Suprapubic skin (tissue), 4 donors: ENCODE measurements at regions not wholly inside any gene's neighbourhood (a gene's known extent, or its start where the extent isn't known, plus 50 kb on each side); places are given as distances from the start of the nearest gene placed in this dataset.

Experiments used
- EP300 ChIP-seq: sonication (generic); formaldehyde crosslinking; IDR thresholded peaks from one replicate; pipeline ENCODE4 v1.6.1; 2017; ENCODE audit warnings: antibody characterized with exemption
- POLR2A ChIP-seq, 2 donors: fragments of 450-650 bp; IDR thresholded peaks; one replicate each; pipeline ENCODE4 v1.6.1; 2017; ENCODE audit warnings: antibody characterized with exemption in 2 of 2, mild to moderate bottlenecking in 2 of 2, moderate library complexity in 2 of 2
- POLR2AphosphoS5 ChIP-seq, 3 donors: sonication (generic); formaldehyde crosslinking; IDR thresholded peaks; one replicate each; pipeline ENCODE4 v1.6.1; 2017; ENCODE audit warnings: antibody characterized with exemption in 3 of 3
- TF ChIP-seq, protein P1 (sequence below), 2 donors: fragments of 200-600 bp in 1 of 2; fragments of 450-650 bp in 1 of 2; sonication (generic) in 1 of 2; IDR thresholded peaks; one replicate each; pipeline ENCODE4 v1.5.1; 2016 to 2019; ENCODE audit warnings: antibody characterized with exemption in 2 of 2, mild to moderate bottlenecking in 1 of 2, moderate library complexity in 1 of 2

DNA sequence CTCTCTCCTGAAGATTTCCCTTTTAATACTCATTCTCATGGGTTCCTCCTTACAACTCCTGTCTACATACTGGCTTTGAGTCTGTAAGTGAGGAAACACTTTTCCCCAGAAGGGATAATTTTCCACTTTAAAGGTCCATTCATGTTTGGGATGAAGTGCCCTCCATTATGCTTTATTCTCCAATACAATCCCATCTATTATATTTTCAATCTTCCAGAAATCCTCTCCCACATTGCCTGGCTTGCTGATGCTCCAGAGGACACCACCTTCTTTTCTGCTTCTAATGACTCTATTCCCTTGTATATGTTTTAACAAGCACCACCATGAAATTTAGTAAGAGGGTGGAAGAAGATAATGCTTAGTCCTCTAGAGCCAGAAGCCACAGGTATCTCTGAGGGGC, 92.7 kb upstream of the NBEA start:
- TF ChIP-seq, protein P1, sequence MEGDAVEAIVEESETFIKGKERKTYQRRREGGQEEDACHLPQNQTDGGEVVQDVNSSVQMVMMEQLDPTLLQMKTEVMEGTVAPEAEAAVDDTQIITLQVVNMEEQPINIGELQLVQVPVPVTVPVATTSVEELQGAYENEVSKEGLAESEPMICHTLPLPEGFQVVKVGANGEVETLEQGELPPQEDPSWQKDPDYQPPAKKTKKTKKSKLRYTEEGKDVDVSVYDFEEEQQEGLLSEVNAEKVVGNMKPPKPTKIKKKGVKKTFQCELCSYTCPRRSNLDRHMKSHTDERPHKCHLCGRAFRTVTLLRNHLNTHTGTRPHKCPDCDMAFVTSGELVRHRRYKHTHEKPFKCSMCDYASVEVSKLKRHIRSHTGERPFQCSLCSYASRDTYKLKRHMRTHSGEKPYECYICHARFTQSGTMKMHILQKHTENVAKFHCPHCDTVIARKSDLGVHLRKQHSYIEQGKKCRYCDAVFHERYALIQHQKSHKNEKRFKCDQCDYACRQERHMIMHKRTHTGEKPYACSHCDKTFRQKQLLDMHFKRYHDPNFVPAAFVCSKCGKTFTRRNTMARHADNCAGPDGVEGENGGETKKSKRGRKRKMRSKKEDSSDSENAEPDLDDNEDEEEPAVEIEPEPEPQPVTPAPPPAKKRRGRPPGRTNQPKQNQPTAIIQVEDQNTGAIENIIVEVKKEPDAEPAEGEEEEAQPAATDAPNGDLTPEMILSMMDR (IDR thresholded peaks at IDR 0.05): no peak
- no peak for TF ChIP-seq POLR2A (IDR thresholded peaks at IDR 0.05)
- TF ChIP-seq EP300: no peak
- no peak for TF ChIP-seq POLR2AphosphoS5 (IDR thresholded peaks at IDR 0.05)
